GM12892 (cell line): ENCODE measurements at regions not wholly inside any gene's neighbourhood (a gene's known extent, or its start where the extent isn't known, plus 50 kb on each side); places are given as distances from the start of the nearest gene placed in this dataset.

Source experiments
- POLR2A ChIP-seq: IDR thresholded peaks from 2 replicates; pipeline ENCODE4 v1.6.1; 2011; ENCODE audit warnings: low read depth, low read length, control low read depth
- POLR2AphosphoS5 ChIP-seq: IDR thresholded peaks from 2 replicates; pipeline ENCODE4 v1.6.1; 2011; ENCODE audit warnings: low read depth, low read length, control low read depth
- TAF1 ChIP-seq: IDR thresholded peaks from 2 replicates; pipeline ENCODE4 v1.6.1; 2011; ENCODE audit warnings: low read depth, mild to moderate bottlenecking, control low read depth, low read length, borderline replicate concordance

- no peak for TF ChIP-seq POLR2AphosphoS5
- TF ChIP-seq POLR2A, result no peak
- no peak for TF ChIP-seq TAF1
Observed at GRCh38 chr12:115383668-115384067, 699.7 kb upstream of the TBX3 start.
